Stimulated activated effector memory CD8-positive, alpha-beta T cell treated with anti-CD3 and anti-CD28 coated beads, Interleukin-12 subunit alpha, Interleukin-12 subunit beta, amount 100 ng/mL, for 72 hours (primary cell): ENCODE measurements at regions not wholly inside any gene's neighbourhood (a gene's known extent, or its start where the extent isn't known, plus 50 kb on each side); places are given as distances from the start of the nearest gene placed in this dataset.
"Not testable (repeated sequence)": the region's sequence is repeated elsewhere in the genome, so short reads cannot be mapped to it uniquely, and the experiment has no call there.

Experiments
- ATAC-seq: fragments of 150-1000 bp; cut with Tn5 transposase; 2 replicates; pipeline ENCODE4 v1.10.0; 2021
- DNase-seq, 2 donors: peaks; one replicate each; pipeline ENCODE4 v3.0.0; 2021 to 2022; ENCODE audit warnings: low spot score in 2 of 2
- H3K27ac Mint-ChIP-seq: one replicate; pipeline ENCODE4 v1.8.0; 2022; ENCODE audit warnings: mild to moderate bottlenecking, mixed read lengths
- H3K36me3 Mint-ChIP-seq: one replicate; pipeline ENCODE4 v1.8.0; 2022; ENCODE audit warnings: mild to moderate bottlenecking, mixed read lengths
- H3K4me1 Mint-ChIP-seq: one replicate; pipeline ENCODE4 v1.8.0; 2022; ENCODE audit warnings: mixed read lengths
- H3K4me3 Mint-ChIP-seq: one replicate; pipeline ENCODE4 v1.8.0; 2022; ENCODE audit warnings: mild to moderate bottlenecking, mixed read lengths
- H3K9me3 Mint-ChIP-seq: one replicate; pipeline ENCODE4 v1.8.0; 2022; ENCODE audit warnings: mixed read lengths

DNA sequence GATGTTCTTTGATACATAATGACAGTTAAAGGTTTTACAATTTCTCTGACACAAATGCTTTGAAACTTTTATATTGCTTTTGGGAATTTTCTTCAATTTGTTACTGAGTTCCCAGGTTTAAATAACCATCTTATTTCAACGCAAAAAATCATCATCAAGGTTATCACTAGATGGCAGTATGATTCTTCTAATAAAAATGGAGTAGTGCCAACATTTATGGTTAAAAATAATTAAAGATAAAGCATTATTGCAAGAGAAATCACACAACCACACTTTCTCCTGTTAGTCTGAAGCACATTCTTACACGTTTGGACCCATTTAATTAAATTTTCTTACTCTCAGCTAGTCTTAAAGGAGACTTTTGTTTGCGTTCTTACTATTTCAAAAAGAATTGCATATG lies 611.3 kb upstream of the CPXCR1 start:
- no peak for ATAC-seq
- H3K4me1 Mint-ChIP-seq, result no peaks in the 10 kb centered on the region
- H3K4me3 Mint-ChIP-seq, result no peak overlapping the region
- DNase-seq, result no peak
- H3K36me3 Mint-ChIP-seq, result no peaks in the 10 kb centered on the region
- H3K27ac Mint-ChIP-seq, result no peak overlapping the region
- no peaks in the 10 kb centered on the region for H3K9me3 Mint-ChIP-seq

DNA sequence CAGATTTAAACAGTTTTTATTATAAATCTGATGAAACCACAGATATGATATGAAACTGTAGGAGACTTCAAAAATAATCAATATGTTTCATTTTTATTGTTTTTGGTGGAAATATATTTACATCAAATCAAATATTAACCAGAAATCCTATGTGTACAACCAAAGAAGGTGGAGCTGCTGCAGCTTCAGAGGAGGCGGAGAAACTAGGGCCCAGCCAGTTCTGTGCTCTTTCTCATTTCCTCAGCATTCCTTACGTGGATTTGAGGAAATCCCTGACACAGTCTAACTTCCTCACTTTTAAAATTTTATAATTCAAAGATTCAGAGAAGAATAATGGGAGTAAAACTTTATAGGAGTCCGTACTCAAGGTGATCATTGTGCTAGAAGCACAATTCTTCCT lies 610.7 kb upstream of the CPXCR1 start:
- Mint-ChIP-seq H3K4me3 (no peak overlapping the region), H3K36me3 (no peaks in the 10 kb centered on the region), H3K27ac (no peak overlapping the region), H3K4me1 (no peaks in the 10 kb centered on the region), H3K9me3 (no peaks in the 10 kb centered on the region)
- DNase-seq (no peak), ATAC-seq (no peak)

DNA sequence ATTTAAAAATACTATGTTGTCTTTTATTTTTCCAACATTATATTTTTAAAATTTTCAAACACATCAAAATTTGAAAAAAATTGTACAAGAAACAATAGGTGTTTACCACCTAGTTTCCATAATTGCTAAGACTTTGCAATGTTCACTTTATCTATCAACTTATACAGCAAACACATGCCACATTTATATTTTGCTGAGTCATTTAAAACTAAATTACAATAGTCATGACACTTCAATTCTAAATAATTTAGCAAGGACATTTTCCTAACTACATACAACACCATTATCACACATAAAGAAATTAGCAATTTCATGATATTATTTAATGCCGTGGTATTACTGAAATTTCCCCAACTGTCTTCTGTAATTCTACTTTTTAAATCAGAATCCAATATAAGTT lies 600.4 kb upstream of the CPXCR1 start:
- H3K9me3 Mint-ChIP-seq, result peaks cover 2% of the 10 kb centered on the region
- H3K36me3 Mint-ChIP-seq, result no peaks in the 10 kb centered on the region
- no peak overlapping the region for H3K4me3 Mint-ChIP-seq
- no peak for ATAC-seq
- H3K4me1 Mint-ChIP-seq, result no peaks in the 10 kb centered on the region
- DNase-seq, result no peak
- no peak overlapping the region for H3K27ac Mint-ChIP-seq

GRCh38 chrX:88170553-88170952 lies 576.5 kb upstream of the CPXCR1 start:
- Mint-ChIP-seq H3K9me3 (peaks cover 12% of the 10 kb centered on the region), H3K27ac (no peak overlapping the region), H3K4me1 (no peaks in the 10 kb centered on the region), H3K36me3 (no peaks in the 10 kb centered on the region), H3K4me3 (no peak overlapping the region)
- ATAC-seq, result no peak
- DNase-seq, result no peak

DNA sequence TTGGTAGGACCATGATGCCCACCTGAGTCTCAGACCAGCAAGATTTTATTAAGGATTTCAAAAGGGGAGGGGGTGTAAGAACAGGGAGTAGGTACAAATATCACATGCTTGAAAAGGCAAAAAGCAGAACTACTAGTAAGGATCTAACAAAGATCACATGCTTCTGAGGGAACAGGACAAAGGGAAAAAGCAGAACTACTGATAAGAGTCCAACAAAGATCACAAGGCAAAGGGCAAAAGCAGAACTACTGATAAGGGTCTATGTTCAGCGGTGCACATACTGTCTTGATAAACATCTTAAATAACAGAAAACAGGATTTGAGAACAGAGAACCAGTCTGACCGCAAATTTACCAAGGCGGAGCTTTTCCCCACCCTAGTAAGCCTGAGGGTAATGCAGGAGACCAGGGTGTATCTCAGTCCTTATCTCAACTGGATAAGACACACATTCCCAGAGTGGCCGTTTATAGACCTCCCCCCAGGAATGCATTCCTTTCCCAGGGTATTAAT lies 573.0 kb upstream of the CPXCR1 start:
- not testable (repeated sequence) for H3K4me1 Mint-ChIP-seq, H3K36me3 Mint-ChIP-seq, ATAC-seq, H3K27ac Mint-ChIP-seq, H3K9me3 Mint-ChIP-seq, DNase-seq, H3K4me3 Mint-ChIP-seq

DNA sequence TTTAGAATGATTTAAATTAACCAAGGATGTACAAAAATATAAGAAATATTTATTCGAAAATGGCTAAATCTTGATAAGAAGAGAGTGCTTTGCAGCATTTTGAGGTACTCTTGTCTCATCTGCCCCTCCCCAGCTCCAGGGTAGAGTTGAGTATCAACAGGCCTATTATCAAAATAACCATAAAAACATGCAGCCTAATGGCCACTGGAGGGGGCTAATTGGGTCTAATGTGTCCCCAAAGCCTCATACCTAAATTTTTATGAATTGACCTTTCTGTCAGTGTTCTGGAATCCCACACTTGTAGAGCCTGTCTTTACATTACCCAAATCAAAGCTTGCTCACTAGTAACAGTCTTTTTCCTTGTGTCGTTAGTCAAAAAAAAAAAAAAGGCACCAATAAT lies 544.9 kb upstream of the CPXCR1 start:
- Mint-ChIP-seq H3K4me3 (no peak overlapping the region), H3K27ac (no peak overlapping the region), H3K9me3 (peaks cover 5% of the 10 kb centered on the region), H3K36me3 (no peaks in the 10 kb centered on the region), H3K4me1 (no peaks in the 10 kb centered on the region)
- ATAC-seq (no peak), DNase-seq (no peak)

GRCh38 chrX:88244066-88244465 lies 503.0 kb upstream of the CPXCR1 start:
- no peaks in the 10 kb centered on the region for H3K4me1 Mint-ChIP-seq
- peaks cover 14% of the 10 kb centered on the region for H3K9me3 Mint-ChIP-seq
- H3K4me3 Mint-ChIP-seq, result no peak overlapping the region
- DNase-seq (no peak), ATAC-seq (no peak)
- H3K27ac Mint-ChIP-seq, result no peak overlapping the region
- H3K36me3 Mint-ChIP-seq, result no peaks in the 10 kb centered on the region

DNA sequence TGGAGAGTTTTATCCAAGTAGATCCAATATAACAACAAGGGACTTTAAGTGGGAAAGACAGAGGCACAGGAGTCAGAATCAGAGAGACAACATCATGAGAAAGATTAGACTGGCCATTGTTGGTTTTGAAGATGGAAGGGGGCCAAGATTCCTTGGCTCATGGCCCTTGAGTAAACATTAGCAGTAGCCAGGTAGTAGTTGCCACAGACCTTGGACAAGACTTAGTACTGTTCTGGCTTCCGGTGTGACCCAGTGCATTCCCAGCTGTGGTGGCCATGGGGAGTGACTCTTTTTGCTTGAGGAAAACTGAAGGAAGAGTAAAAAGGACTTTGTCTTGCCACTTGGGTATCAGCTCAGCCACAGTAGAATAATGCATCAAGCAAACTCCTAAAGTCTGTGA lies 462.2 kb upstream of the CPXCR1 start:
- Mint-ChIP-seq H3K9me3 (peaks cover 8% of the 10 kb centered on the region), H3K36me3 (no peaks in the 10 kb centered on the region)
- no peak for DNase-seq

DNA sequence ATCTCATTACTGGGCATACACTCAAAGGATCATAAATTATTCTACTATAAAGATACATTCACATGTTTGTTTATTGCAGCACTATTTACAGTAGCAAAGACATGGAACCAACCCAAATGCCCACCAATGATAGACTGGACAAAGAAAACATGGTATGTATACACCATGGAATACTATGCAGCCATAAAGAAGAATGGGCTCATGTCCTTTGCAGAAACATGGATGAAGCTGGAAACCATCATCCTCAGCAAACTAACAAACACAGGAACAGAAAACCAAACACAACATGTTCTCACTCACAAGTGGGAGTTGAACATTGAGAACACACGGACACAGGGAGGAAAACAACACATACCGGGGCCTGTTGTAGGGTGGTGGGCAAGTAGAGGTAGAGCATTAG lies 433.1 kb upstream of the CPXCR1 start:
- H3K4me3 Mint-ChIP-seq, ATAC-seq, DNase-seq, H3K36me3 Mint-ChIP-seq, H3K27ac Mint-ChIP-seq, H3K4me1 Mint-ChIP-seq: not testable (repeated sequence)
- H3K9me3 Mint-ChIP-seq, result peaks cover 11% of the 10 kb centered on the region

More for the DNA sequence above, 462.2 kb upstream of the CPXCR1 start:
- Mint-ChIP-seq H3K4me1 (no peaks in the 10 kb centered on the region), H3K4me3 (no peak overlapping the region), H3K27ac (no peak overlapping the region)
- no peak for ATAC-seq

- Mint-ChIP-seq H3K27ac (no peak overlapping the region), H3K4me1 (no peaks in the 10 kb centered on the region), H3K36me3 (no peaks in the 10 kb centered on the region), H3K9me3 (no peaks in the 10 kb centered on the region), H3K4me3 (no peak overlapping the region)
- no peak for DNase-seq
- no peak for ATAC-seq
These were observed 421.4 kb upstream of the CPXCR1 start for GRCh38 chrX:88325634-88326033.

DNA sequence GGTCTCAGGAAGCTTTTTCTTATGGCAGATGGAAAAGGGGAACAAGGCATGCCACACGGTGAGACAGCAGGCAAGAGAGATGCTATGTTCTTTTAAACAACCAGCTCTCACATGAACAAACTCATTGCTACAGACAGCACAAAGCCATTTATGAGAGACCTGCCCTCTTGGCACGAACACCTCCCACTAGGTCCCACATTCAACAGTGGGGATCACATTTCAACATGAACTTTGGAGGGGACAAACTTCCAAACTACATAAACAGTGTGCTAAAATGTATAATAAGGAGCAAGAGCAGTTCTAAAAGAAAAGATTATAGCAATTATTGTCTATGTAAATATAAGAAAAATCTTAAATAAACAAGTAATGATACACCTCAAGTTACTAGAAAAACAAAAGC lies 391.8 kb upstream of the CPXCR1 start:
- H3K4me1 Mint-ChIP-seq, result no peaks in the 10 kb centered on the region
- no peak overlapping the region for H3K4me3 Mint-ChIP-seq
- ATAC-seq (no peak), DNase-seq (no peak)
- H3K36me3 Mint-ChIP-seq, result no peaks in the 10 kb centered on the region
- no peak overlapping the region for H3K27ac Mint-ChIP-seq
- no peaks in the 10 kb centered on the region for H3K9me3 Mint-ChIP-seq

DNA sequence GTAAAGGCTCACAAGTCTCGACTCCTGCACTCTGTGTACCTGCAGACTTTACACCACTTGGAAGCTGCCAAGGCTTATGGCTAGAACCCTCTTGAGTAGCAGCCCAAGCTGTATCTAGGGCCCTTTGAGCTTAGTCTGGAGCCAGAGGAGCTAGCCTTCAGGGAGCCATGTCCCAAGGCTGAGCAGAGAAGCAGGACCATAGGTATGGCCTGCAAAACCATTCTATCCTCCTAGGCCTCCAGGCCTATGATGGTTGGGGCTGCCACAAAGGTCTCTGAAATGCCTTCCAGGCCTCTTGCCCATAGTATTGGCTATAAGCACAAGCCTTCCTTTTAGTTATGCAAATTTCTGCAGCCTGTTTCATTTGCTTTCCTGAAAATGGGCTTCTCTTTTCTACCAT lies 380.7 kb upstream of the CPXCR1 start:
- ATAC-seq, result no peak
- no peaks in the 10 kb centered on the region for H3K4me1 Mint-ChIP-seq

DNA sequence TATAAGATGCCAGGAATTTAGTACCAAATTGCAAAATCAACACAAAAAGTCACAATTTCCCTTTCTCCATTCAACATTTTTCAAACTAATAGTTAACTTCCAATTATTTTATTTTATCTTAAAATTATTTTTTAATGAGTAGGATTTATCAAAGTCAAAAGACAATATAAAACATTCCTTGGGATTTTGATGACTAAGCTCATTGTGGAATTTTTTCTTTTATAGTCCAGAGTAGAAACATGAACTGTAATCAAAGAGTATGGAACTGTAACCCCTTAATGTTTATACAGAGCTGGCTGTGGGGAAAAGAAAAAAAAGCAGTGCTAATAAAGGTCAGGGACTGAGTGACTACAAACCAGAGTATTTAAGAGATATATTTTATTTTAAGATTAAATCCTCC lies 368.6 kb upstream of the CPXCR1 start:
- ATAC-seq (no peak), DNase-seq (no peak)
- H3K9me3 Mint-ChIP-seq, result peaks cover 9% of the 10 kb centered on the region
- no peak overlapping the region for H3K27ac Mint-ChIP-seq
- H3K4me3 Mint-ChIP-seq, result no peak overlapping the region
- H3K4me1 Mint-ChIP-seq, result no peaks in the 10 kb centered on the region
- H3K36me3 Mint-ChIP-seq, result no peaks in the 10 kb centered on the region

More for the DNA sequence above, 380.7 kb upstream of the CPXCR1 start:
- DNase-seq, result no peak
- Mint-ChIP-seq H3K4me3 (no peak overlapping the region), H3K9me3 (peaks cover 2% of the 10 kb centered on the region), H3K27ac (no peak overlapping the region), H3K36me3 (no peaks in the 10 kb centered on the region)

DNA sequence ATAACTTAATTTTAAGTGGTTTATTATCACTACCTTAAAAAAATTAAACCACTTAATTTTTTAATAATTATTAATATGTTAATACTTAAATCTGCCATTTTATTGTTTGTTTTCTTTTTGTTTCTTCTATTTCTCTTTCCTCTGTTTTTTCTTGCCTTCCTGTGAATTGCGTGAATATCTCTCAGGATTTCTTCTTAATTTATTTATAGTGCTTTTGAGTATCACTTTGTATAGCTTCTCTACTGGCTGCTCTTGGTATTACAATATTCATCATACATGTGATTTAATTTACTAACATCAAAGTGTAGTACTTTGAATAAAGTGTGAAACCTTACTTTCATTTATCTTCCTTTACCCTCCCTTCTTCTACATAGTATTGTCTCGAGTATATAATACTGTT lies 349.5 kb upstream of the CPXCR1 start:
- ATAC-seq (no peak), DNase-seq (no peak)
- Mint-ChIP-seq H3K4me3 (no peak overlapping the region), H3K9me3 (peaks cover 5% of the 10 kb centered on the region), H3K27ac (no peak overlapping the region), H3K36me3 (no peaks in the 10 kb centered on the region), H3K4me1 (no peaks in the 10 kb centered on the region)

GRCh38 chrX:88416002-88416401 lies 331.0 kb upstream of the CPXCR1 start:
- no peak for ATAC-seq
- Mint-ChIP-seq H3K9me3 (no peaks in the 10 kb centered on the region), H3K27ac (no peak overlapping the region), H3K4me1 (no peaks in the 10 kb centered on the region), H3K4me3 (no peak overlapping the region), H3K36me3 (no peaks in the 10 kb centered on the region)
- DNase-seq, result no peak

DNA sequence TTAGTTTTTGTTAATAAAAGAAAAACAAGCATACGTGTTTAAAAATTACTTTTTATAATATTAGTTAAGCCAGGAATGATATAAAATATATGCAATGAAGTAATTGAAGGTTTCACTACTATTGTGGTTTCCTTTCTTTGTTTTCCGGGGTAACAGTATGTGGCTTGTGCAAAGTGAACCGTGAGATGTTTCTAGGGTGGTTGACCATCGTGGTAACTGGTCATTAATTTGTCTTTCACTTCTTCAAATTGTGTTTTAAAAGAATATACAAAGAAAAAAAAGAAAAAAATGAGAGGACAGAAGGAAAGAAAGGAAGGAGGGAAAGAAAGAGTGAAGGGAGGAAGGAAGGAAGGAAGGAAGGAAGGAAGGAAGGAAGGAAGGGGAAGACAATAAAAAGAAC lies 330.1 kb upstream of the CPXCR1 start:
- no peaks in the 10 kb centered on the region for H3K36me3 Mint-ChIP-seq
- DNase-seq (no peak), ATAC-seq (no peak)
- H3K4me1 Mint-ChIP-seq, result no peaks in the 10 kb centered on the region
- H3K9me3 Mint-ChIP-seq, result peaks cover 3% of the 10 kb centered on the region
- H3K4me3 Mint-ChIP-seq, result no peak overlapping the region
- no peak overlapping the region for H3K27ac Mint-ChIP-seq

GRCh38 chrX:88424071-88424470 lies 323.0 kb upstream of the CPXCR1 start:
- Mint-ChIP-seq H3K4me1 (no peaks in the 10 kb centered on the region), H3K4me3 (no peak overlapping the region), H3K36me3 (no peaks in the 10 kb centered on the region), H3K9me3 (peaks cover 3% of the 10 kb centered on the region), H3K27ac (no peak overlapping the region)
- DNase-seq (no peak), ATAC-seq (no peak)
